ENCODE measurements at regions not wholly inside any gene's neighbourhood (a gene's known extent, or its start where the extent isn't known, plus 50 kb on each side); places are given as distances from the start of the nearest gene placed in this dataset.

- ChIA-PET CTCF (no interaction called here), POLR2A (ENCODE audit: unreplicated experiment) (no interaction called here)
- H4K20me1 ChIP-seq (ENCODE audit: insufficient read depth, low read length), result no peaks in the 10 kb centered on the region
- H3K4me1 ChIP-seq (ENCODE audit: control insufficient read depth, insufficient read depth, low read length), result no peaks in the 10 kb centered on the region
- no peak overlapping the region for H3K23ac ChIP-seq (ENCODE audit: low read depth, low read length)
- H3K9me1 ChIP-seq (ENCODE audit: insufficient read depth, low read length), result no peaks in the 10 kb centered on the region
- DNase-seq (no peak), ATAC-seq (ENCODE audit: low read depth) (no peak)
- H2BK120ac ChIP-seq (ENCODE audit: low read depth, low read length), result no peak overlapping the region
- H2AFZ ChIP-seq (replicated peaks; ENCODE audit: low read length, poor library complexity), result no peak overlapping the region
- H2AK9ac ChIP-seq (replicated peaks; ENCODE audit: low read depth, low read length, poor library complexity), result no peak overlapping the region
- H3K14ac ChIP-seq (replicated peaks; ENCODE audit: low read depth, low read length), result no peak overlapping the region
- BruUV-seq (replicated peaks), result no TSS peak
- no peak overlapping the region for H4K5ac ChIP-seq (ENCODE audit: low read depth, low read length)
- H3K9ac ChIP-seq (ENCODE audit: low read depth, low read length), result no peak overlapping the region
- H3K27me3 ChIP-seq (ENCODE audit: control insufficient read depth, insufficient read depth, low read length), result peaks cover 40% of the 10 kb centered on the region
- TF ChIP-seq ELK1 (IDR thresholded peaks at IDR 0.05; ENCODE audit: borderline replicate concordance, low read depth, low read length) (no peak), USF2 (IDR thresholded peaks at IDR 0.05; ENCODE audit: low read depth, low read length) (no peak), NFE2L2 (IDR thresholded peaks at IDR 0.05; ENCODE audit: low read depth, low read length) (no peak), MAZ (IDR thresholded peaks at IDR 0.05; ENCODE audit: borderline replicate concordance, low read depth, low read length) (no peak), SMC3 (IDR thresholded peaks at IDR 0.05; ENCODE audit: low read depth, low read length) (no peak), FOS (IDR thresholded peaks at IDR 0.05; ENCODE audit: low read depth, low read length) (no peak), CHD1 (IDR thresholded peaks at IDR 0.05; ENCODE audit: low read depth, low read length) (no peak), RFX5 (IDR thresholded peaks at IDR 0.05; ENCODE audit: low read depth, low read length) (no peak), POLR2A (IDR thresholded peaks at IDR 0.05; ENCODE audit: low read depth, low read length) (no peak), MXI1 (IDR thresholded peaks at IDR 0.05; ENCODE audit: borderline replicate concordance, low read depth, low read length) (no peak), RAD21 (IDR thresholded peaks at IDR 0.05; ENCODE audit: low read length) (no peak), CTCF (conservative IDR thresholded peaks at IDR 0.05; ENCODE audit: low read depth, low read length) (no peak), MAFK (IDR thresholded peaks at IDR 0.05; ENCODE audit: low read depth, low read length) (no peak), CEBPB (IDR thresholded peaks at IDR 0.05; ENCODE audit: low read depth, low read length) (no peak), RCOR1 (IDR thresholded peaks at IDR 0.05; ENCODE audit: insufficient replicate concordance, low read length) (no peak), BHLHE40 (IDR thresholded peaks at IDR 0.05; ENCODE audit: low read depth, low read length) (no peak)
- dilution Hi-C loops (cut with HindIII; ENCODE audit: low sequenced_read_pairs, unreplicated experiment) (no loop called here), in situ Hi-C loops (cut with MboI; ENCODE audit: low sequenced_read_pairs) (no loop called here), intact Hi-C loops (cut with micrococcal nuclease) (no loop called here)
- H3K56ac ChIP-seq (ENCODE audit: extremely low read depth, insufficient read depth, low read length), result no peak overlapping the region
- H4K91ac ChIP-seq (ENCODE audit: insufficient read depth, low read depth, low read length), result no peak overlapping the region
- H2BK5ac ChIP-seq (ENCODE audit: low read depth, low read length, poor library complexity, severe bottlenecking), result no peak overlapping the region
- H3K9me3 ChIP-seq (ENCODE audit: control insufficient read depth, insufficient read depth, low read length), result no peaks in the 10 kb centered on the region
- no peaks in the 10 kb centered on the region for H3K36me3 ChIP-seq (ENCODE audit: control insufficient read depth, insufficient read depth, low read length)
- H3K4me3 ChIP-seq (ENCODE audit: insufficient read depth, low read depth, low read length), result no peak overlapping the region
- H3K27ac ChIP-seq (ENCODE audit: insufficient read depth, low read length), result no peak overlapping the region
- no peak overlapping the region for H3K4ac ChIP-seq (ENCODE audit: low read depth, low read length)
- WGBS, 2 experiments (ENCODE audit: extremely low coverage in 2 of 2, insufficient read length in 1 of 2), result no CpG with 5 or more reads among the region's 5 CpGs
- no peaks in the 10 kb centered on the region for H3K79me1 ChIP-seq (ENCODE audit: low read depth in 1 of 2, low read length in 2 of 2)
- H3K18ac ChIP-seq (ENCODE audit: low read depth, low read length), result no peak overlapping the region
- H3K4me2 ChIP-seq (ENCODE audit: low read depth, low read length), result no peak overlapping the region
- H2BK15ac ChIP-seq (ENCODE audit: low read depth, low read length), result no peak overlapping the region
- no peak overlapping the region for H4K8ac ChIP-seq (ENCODE audit: low read depth in 2 of 2, low read length in 2 of 2)
- no peak overlapping the region for H2BK20ac ChIP-seq (ENCODE audit: low read depth, low read length)
- no peak overlapping the region for H2AK5ac ChIP-seq (ENCODE audit: low read depth, low read length)
Measured at GRCh38 chr6:3634280-3634816, 117.2 kb downstream of the PXDC1 start.
